ENCODE measurements at regions not wholly inside any gene's neighbourhood (a gene's known extent, or its start where the extent isn't known, plus 50 kb on each side); places are given as distances from the start of the nearest gene placed in this dataset.

GRCh38 chr4:81852031-81852715 lies 380.5 kb upstream of the RASGEF1B start:
- intact Hi-C loops (cut with micrococcal nuclease; ENCODE audit: unreplicated experiment) = no loop called here
- DNase-seq (ENCODE audit: low read depth, low spot score) (no peak), ATAC-seq (no peak)
- in situ Hi-C loops (cut with HindIII; ENCODE audit: low pct_unique_long_range_greater_than_20kb, low sequenced_read_pairs) = no loop called here
- H3K36me3 ChIP-seq (ENCODE audit: control insufficient read depth, insufficient read depth, low read length) = no peaks in the 10 kb centered on the region
- no peaks in the 10 kb centered on the region for H3K9me3 ChIP-seq (ENCODE audit: control insufficient read depth, insufficient read depth, low read depth, low read length)
- H3K4me3 ChIP-seq (ENCODE audit: low read depth in 2 of 2, low read length in 2 of 2) = no peak overlapping the region
- H3K27ac ChIP-seq (ENCODE audit: low read length) = no peak overlapping the region
- ChIA-PET POLR2A (no interaction called here), CTCF (no interaction called here)
- no peaks in the 10 kb centered on the region for H3K27me3 ChIP-seq (ENCODE audit: control insufficient read depth, insufficient read depth, low read length)
- BruUV-seq (replicated peaks) = no TSS peak
- H3K4me1 ChIP-seq (ENCODE audit: control insufficient read depth, insufficient read depth, low read length) = no peaks in the 10 kb centered on the region
- no peak for TF ChIP-seq POLR2AphosphoS5 (IDR thresholded peaks at IDR 0.05; ENCODE audit: low read depth, low read length)
- TF ChIP-seq REST (IDR thresholded peaks at IDR 0.05; ENCODE audit: insufficient read depth in 1 of 2, low read depth in 2 of 2, low read length in 1 of 2) = no peak
- TF ChIP-seq TCF7L2 (IDR thresholded peaks at IDR 0.05; ENCODE audit: low read depth, low read length) = no peak
- TF ChIP-seq CTCF (IDR thresholded peaks at IDR 0.05) = no peak
- TF ChIP-seq SIN3A (IDR thresholded peaks at IDR 0.05; ENCODE audit: borderline replicate concordance, insufficient read depth, low read depth, low read length) = no peak

GRCh38 chr4:81850701-81851100 lies 379.0 kb upstream of the RASGEF1B start:
- in situ Hi-C loops (cut with HindIII; ENCODE audit: low pct_unique_long_range_greater_than_20kb, low sequenced_read_pairs) = no loop called here
- ATAC-seq (no peak), DNase-seq (ENCODE audit: low read depth, low spot score) (no peak)
- H3K27ac ChIP-seq (ENCODE audit: low read length) = no peak overlapping the region
- CTCF ChIA-PET = no interaction called here
- H3K4me3 ChIP-seq (ENCODE audit: low read depth in 2 of 2, low read length in 2 of 2) = no peak overlapping the region
- intact Hi-C loops (cut with micrococcal nuclease; ENCODE audit: unreplicated experiment) = no loop called here
- H3K4me1 ChIP-seq (ENCODE audit: control insufficient read depth, insufficient read depth, low read length) = no peaks in the 10 kb centered on the region
- no peaks in the 10 kb centered on the region for H3K9me3 ChIP-seq (ENCODE audit: control insufficient read depth, insufficient read depth, low read depth, low read length)
- no TSS peak for BruUV-seq (replicated peaks)
- TF ChIP-seq POLR2AphosphoS5 (IDR thresholded peaks at IDR 0.05; ENCODE audit: low read depth, low read length) (no peak), SIN3A (IDR thresholded peaks at IDR 0.05; ENCODE audit: borderline replicate concordance, insufficient read depth, low read depth, low read length) (no peak), REST (IDR thresholded peaks at IDR 0.05; ENCODE audit: insufficient read depth in 1 of 2, low read depth in 2 of 2, low read length in 1 of 2) (no peak), TCF7L2 (IDR thresholded peaks at IDR 0.05; ENCODE audit: low read depth, low read length) (no peak), CTCF (IDR thresholded peaks at IDR 0.05) (no peak)
- H3K36me3 ChIP-seq (ENCODE audit: control insufficient read depth, insufficient read depth, low read length) = no peaks in the 10 kb centered on the region
- POLR2A ChIA-PET = no interaction called here
- no peaks in the 10 kb centered on the region for H3K27me3 ChIP-seq (ENCODE audit: control insufficient read depth, insufficient read depth, low read length)

Measured in Panc1 (cell line).